ENCODE measurements at regions not wholly inside any gene's neighbourhood (a gene's known extent, or its start where the extent isn't known, plus 50 kb on each side); places are given as distances from the start of the nearest gene placed in this dataset.

- TF ChIP-seq CTCF (IDR thresholded peaks at IDR 0.05; ENCODE audit: control insufficient read depth, insufficient read depth, low read depth, low read length, missing control alignments) = no peak
- H3K4me3 ChIP-seq (ENCODE audit: control insufficient read depth, low read depth, low read length) = no peak overlapping the region
- no peak for DNase-seq (ENCODE audit: low read depth)
Observed at GRCh38 chr15:85986741-85987140, 92.9 kb upstream of the AGBL1 start.

- no peak for DNase-seq (ENCODE audit: low read depth)
- H3K4me3 ChIP-seq (ENCODE audit: control insufficient read depth, low read depth, low read length) = no peak overlapping the region
- TF ChIP-seq CTCF (IDR thresholded peaks at IDR 0.05; ENCODE audit: control insufficient read depth, insufficient read depth, low read depth, low read length, missing control alignments) = no peak
Observed at GRCh38 chr15:85988741-85989140, 90.9 kb upstream of the AGBL1 start.

- TF ChIP-seq CTCF (IDR thresholded peaks at IDR 0.05; ENCODE audit: control insufficient read depth, insufficient read depth, low read depth, low read length, missing control alignments) = no peak
- H3K4me3 ChIP-seq (ENCODE audit: control insufficient read depth, low read depth, low read length) = no peak overlapping the region
- no peak for DNase-seq (ENCODE audit: low read depth)
Observed at GRCh38 chr15:85992224-85992623, 87.4 kb upstream of the AGBL1 start.

GRCh38 chr15:85993116-85993515, 86.6 kb upstream of the AGBL1 start:
- H3K4me3 ChIP-seq (ENCODE audit: control insufficient read depth, low read depth, low read length) = no peak overlapping the region
- no peak for DNase-seq (ENCODE audit: low read depth)
- no peak for TF ChIP-seq CTCF (IDR thresholded peaks at IDR 0.05; ENCODE audit: control insufficient read depth, insufficient read depth, low read depth, low read length, missing control alignments)

GRCh38 chr15:85997618-85998017, 82.1 kb upstream of the AGBL1 start:
- no peak for TF ChIP-seq CTCF (IDR thresholded peaks at IDR 0.05; ENCODE audit: control insufficient read depth, insufficient read depth, low read depth, low read length, missing control alignments)
- DNase-seq (ENCODE audit: low read depth) = no peak
- H3K4me3 ChIP-seq (ENCODE audit: control insufficient read depth, low read depth, low read length) = no peak overlapping the region

- TF ChIP-seq CTCF (IDR thresholded peaks at IDR 0.05; ENCODE audit: control insufficient read depth, insufficient read depth, low read depth, low read length, missing control alignments) = no peak
- H3K4me3 ChIP-seq (ENCODE audit: control insufficient read depth, low read depth, low read length) = no peak overlapping the region
- no peak for DNase-seq (ENCODE audit: low read depth)
Observed at GRCh38 chr15:85999658-86000057, 80.0 kb upstream of the AGBL1 start.

GRCh38 chr15:86001200-86001599, 78.5 kb upstream of the AGBL1 start:
- no peak for TF ChIP-seq CTCF (IDR thresholded peaks at IDR 0.05; ENCODE audit: control insufficient read depth, insufficient read depth, low read depth, low read length, missing control alignments)
- no peak for DNase-seq (ENCODE audit: low read depth)

More at GRCh38 chr15:86001200-86001599, 78.5 kb upstream of the AGBL1 start:
- H3K4me3 ChIP-seq (ENCODE audit: control insufficient read depth, low read depth, low read length) = no peak overlapping the region
